Glutamatergic neuron (in vitro differentiated cells): ENCODE measurements at regions not wholly inside any gene's neighbourhood (a gene's known extent, or its start where the extent isn't known, plus 50 kb on each side); places are given as distances from the start of the nearest gene placed in this dataset.

Experiments used
- DNase-seq: peaks from one replicate; pipeline ENCODE4 v3.0.0; 2022
- H3K27ac Mint-ChIP-seq: one replicate; pipeline ENCODE4 v1.8.0; 2020; ENCODE audit warnings: mild to moderate bottlenecking, mixed read lengths, inconsistent platforms; ENCODE audit not compliant: unreplicated experiment
- H3K27me3 Mint-ChIP-seq: one replicate; pipeline ENCODE4 v1.8.0; 2020; ENCODE audit warnings: mild to moderate bottlenecking, moderate library complexity, mixed read lengths, inconsistent platforms; ENCODE audit not compliant: unreplicated experiment
- H3K36me3 Mint-ChIP-seq: one replicate; pipeline ENCODE4 v1.8.0; 2020; ENCODE audit warnings: mild to moderate bottlenecking, mixed read lengths, inconsistent platforms; ENCODE audit not compliant: unreplicated experiment
- H3K4me1 Mint-ChIP-seq: one replicate; pipeline ENCODE4 v1.8.0; 2020; ENCODE audit warnings: mild to moderate bottlenecking, low read depth, mixed read lengths, inconsistent platforms; ENCODE audit not compliant: unreplicated experiment
- H3K4me3 Mint-ChIP-seq: one replicate; pipeline ENCODE4 v1.8.0; 2020; ENCODE audit warnings: mild to moderate bottlenecking, mixed read lengths, inconsistent platforms; ENCODE audit not compliant: unreplicated experiment
- H3K9me3 Mint-ChIP-seq: one replicate; pipeline ENCODE4 v1.8.0; 2020; ENCODE audit warnings: mild to moderate bottlenecking, moderate library complexity, mixed read lengths, inconsistent platforms; ENCODE audit not compliant: unreplicated experiment
- CTCF ChIP-seq: fragments of 200-600 bp; sonication (generic); IDR thresholded peaks from one replicate; pipeline ENCODE4 v1.5.0; 2021; ENCODE audit not compliant: partially characterized antibody, unreplicated experiment

GRCh38 chr13:111858571-111858970 lies 208.4 kb upstream of the SOX1 start:
- TF ChIP-seq CTCF, result no peak
- Mint-ChIP-seq H3K9me3 (peaks cover 3% of the 10 kb centered on the region), H3K27me3 (peaks cover 8% of the 10 kb centered on the region), H3K27ac (no peak overlapping the region), H3K4me3 (no peak overlapping the region), H3K36me3 (peaks cover 4% of the 10 kb centered on the region), H3K4me1 (peaks cover 13% of the 10 kb centered on the region)
- DNase-seq, result no peak

GRCh38 chr13:111859354-111860230 lies 207.4 kb upstream of the SOX1 start:
- H3K36me3 Mint-ChIP-seq, result peaks cover 4% of the 10 kb centered on the region
- peaks cover 6% of the 10 kb centered on the region for H3K4me1 Mint-ChIP-seq
- no peak for TF ChIP-seq CTCF
- no peak overlapping the region for H3K27ac Mint-ChIP-seq
- H3K27me3 Mint-ChIP-seq, result peaks cover 7% of the 10 kb centered on the region
- H3K9me3 Mint-ChIP-seq, result peaks cover 3% of the 10 kb centered on the region
- no peak for DNase-seq
- H3K4me3 Mint-ChIP-seq, result no peak overlapping the region

GRCh38 chr13:111860231-111860552 lies 206.8 kb upstream of the SOX1 start:
- peaks cover 3% of the 10 kb centered on the region for H3K9me3 Mint-ChIP-seq
- no peak for TF ChIP-seq CTCF
- H3K4me3 Mint-ChIP-seq, result no peak overlapping the region
- peaks cover 4% of the 10 kb centered on the region for H3K4me1 Mint-ChIP-seq
- no peak for DNase-seq
- H3K36me3 Mint-ChIP-seq, result peaks cover 4% of the 10 kb centered on the region
- H3K27ac Mint-ChIP-seq, result no peak overlapping the region
- H3K27me3 Mint-ChIP-seq, result peaks cover 5% of the 10 kb centered on the region

GRCh38 chr13:111861319-111861718 lies 205.6 kb upstream of the SOX1 start:
- peaks cover 4% of the 10 kb centered on the region for H3K4me1 Mint-ChIP-seq
- no peak for TF ChIP-seq CTCF
- no peak overlapping the region for H3K4me3 Mint-ChIP-seq
- DNase-seq, result no peak
- peaks cover 5% of the 10 kb centered on the region for H3K27me3 Mint-ChIP-seq
- peaks cover 3% of the 10 kb centered on the region for H3K9me3 Mint-ChIP-seq
- peaks cover 4% of the 10 kb centered on the region for H3K36me3 Mint-ChIP-seq
- no peak overlapping the region for H3K27ac Mint-ChIP-seq

GRCh38 chr13:111861766-111862366 lies 205.1 kb upstream of the SOX1 start:
- H3K4me1 Mint-ChIP-seq, result peaks cover 4% of the 10 kb centered on the region
- no peak for DNase-seq
- TF ChIP-seq CTCF, result no peak
- peaks cover 3% of the 10 kb centered on the region for H3K9me3 Mint-ChIP-seq
- H3K36me3 Mint-ChIP-seq, result peaks cover 4% of the 10 kb centered on the region
- H3K27me3 Mint-ChIP-seq, result peaks cover 5% of the 10 kb centered on the region
- no peak overlapping the region for H3K27ac Mint-ChIP-seq
- no peak overlapping the region for H3K4me3 Mint-ChIP-seq
